Suprapubic skin (tissue), 3 donors: ENCODE measurements at regions not wholly inside any gene's neighbourhood (a gene's known extent, or its start where the extent isn't known, plus 50 kb on each side); places are given as distances from the start of the nearest gene placed in this dataset.

Experiments
- CTCF ChIP-seq, 2 donors: fragments of 200-600 bp in 1 of 2; fragments of 450-650 bp in 1 of 2; sonication (generic) in 1 of 2; IDR thresholded peaks; one replicate each; pipeline ENCODE4 v1.5.1; 2016 to 2019; ENCODE audit warnings: antibody characterized with exemption in 2 of 2, mild to moderate bottlenecking in 1 of 2, moderate library complexity in 1 of 2
- POLR2A ChIP-seq, 2 donors: fragments of 450-650 bp; IDR thresholded peaks; one replicate each; pipeline ENCODE4 v1.6.1; 2017; ENCODE audit warnings: antibody characterized with exemption in 2 of 2, mild to moderate bottlenecking in 2 of 2, moderate library complexity in 2 of 2

GRCh38 chr14:36005670-36006069, 170.9 kb downstream of the PTCSC3 start:
- no peak for TF ChIP-seq CTCF (IDR thresholded peaks at IDR 0.05)
- TF ChIP-seq POLR2A (IDR thresholded peaks at IDR 0.05) = no peak
